OCI-LY1 (cell line): ENCODE measurements at regions not wholly inside any gene's neighbourhood (a gene's known extent, or its start where the extent isn't known, plus 50 kb on each side); places are given as distances from the start of the nearest gene placed in this dataset.

Experiments used
- H2AFZ ChIP-seq: fragments of 200-600 bp; sonication (generic), shearing (Covaris generic); 2 replicates; pipeline ENCODE4 v1.6.0; 2014; ENCODE audit warnings: antibody characterized with exemption, mild to moderate bottlenecking, low read length
- H3F3A ChIP-seq: fragments of 200-600 bp; sonication (generic), shearing (Covaris generic); 2 replicates; pipeline ENCODE4 v1.6.0; 2014; ENCODE audit warnings: mild to moderate bottlenecking, antibody characterized with exemption, low read length, moderate library complexity; ENCODE audit not compliant: insufficient read depth
- H3K27ac ChIP-seq: fragments of 200-600 bp; sonication (generic); 2 replicates; pipeline ENCODE4 v1.5.1; 2014; ENCODE audit warnings: low read length, mixed run types, mild to moderate bottlenecking, low read depth; ENCODE audit not compliant: poor library complexity, severe bottlenecking
- H3K27me3 ChIP-seq: fragments of 200-600 bp; sonication (generic); 2 replicates; pipeline ENCODE4 v1.6.0; 2014; ENCODE audit warnings: antibody characterized with exemption, mild to moderate bottlenecking, low read length, moderate library complexity; ENCODE audit not compliant: insufficient read depth
- H3K36me3 ChIP-seq: fragments of 200-600 bp; sonication (generic); 2 replicates; pipeline ENCODE4 v1.6.1; 2014; ENCODE audit warnings: mild to moderate bottlenecking, antibody characterized with exemption, low read length, moderate library complexity, mixed read lengths; ENCODE audit not compliant: insufficient read depth
- H3K4me1 ChIP-seq: fragments of 200-600 bp; sonication (generic); 2 replicates; pipeline ENCODE4 v1.5.1; 2014; ENCODE audit warnings: mild to moderate bottlenecking, low read length, moderate library complexity; ENCODE audit not compliant: insufficient read depth, severe bottlenecking
- H3K4me2 ChIP-seq: fragments of 200-600 bp; sonication (generic), shearing (Covaris generic); 2 replicates; pipeline ENCODE4 v1.6.1; 2014; ENCODE audit warnings: low read length
- H3K4me3 ChIP-seq: fragments of 200-600 bp; sonication (generic); 2 replicates; pipeline ENCODE4 v1.5.1; 2014; ENCODE audit warnings: low read length, low read depth, mild to moderate bottlenecking, mixed read lengths; ENCODE audit not compliant: poor library complexity, severe bottlenecking
- H3K79me2 ChIP-seq: fragments of 200-600 bp; shearing (Covaris generic); 2 replicates; pipeline ENCODE4 v1.6.1; 2016; ENCODE audit warnings: mixed run types, low read length, mixed read lengths; ENCODE audit not compliant: insufficient read depth
- H3K9ac ChIP-seq: fragments of 200-600 bp; sonication (generic), shearing (Covaris generic); 2 replicates; pipeline ENCODE4 v1.6.1; 2014; ENCODE audit warnings: mild to moderate bottlenecking, low read length, mixed read lengths
- H3K9me2 ChIP-seq: fragments of 200-600 bp; sonication (generic), shearing (Covaris generic); 2 replicates; pipeline ENCODE4 v1.6.1; 2014; ENCODE audit warnings: low read depth, mild to moderate bottlenecking, low read length, mixed read lengths
- H3K9me3 ChIP-seq: fragments of 200-600 bp; shearing (Covaris generic); 2 replicates; pipeline ENCODE4 v1.6.1; 2014; ENCODE audit warnings: low read length, mixed read lengths
- H4K20me1 ChIP-seq: fragments of 200-600 bp; sonication (generic), shearing (Covaris generic); 2 replicates; pipeline ENCODE4 v1.6.0; 2016; ENCODE audit warnings: mild to moderate bottlenecking, low read length; ENCODE audit not compliant: insufficient read depth
- EZH2 ChIP-seq: fragments of 200-600 bp; sonication (generic), shearing (Covaris generic); IDR thresholded peaks from 2 replicates; pipeline ENCODE4 v1.8.0; 2017; ENCODE audit warnings: borderline replicate concordance, mixed run types, mild to moderate bottlenecking, antibody characterized with exemption, low read length, moderate library complexity, mixed read lengths
- TF ChIP-seq, protein P1 (sequence below): fragments of 200-600 bp; sonication (generic), shearing (Covaris generic); IDR thresholded peaks from 2 replicates; pipeline ENCODE4 v1.5.1; 2017; ENCODE audit warnings: mild to moderate bottlenecking, antibody characterized with exemption, low read length, moderate library complexity, mixed read lengths

- peaks cover 15% of the 10 kb centered on the region for H3K4me1 ChIP-seq
- H3K4me2 ChIP-seq: no peak overlapping the region
- no peaks in the 10 kb centered on the region for H3K9me3 ChIP-seq
- H2AFZ ChIP-seq: no peak overlapping the region
- no peak overlapping the region for H3K4me3 ChIP-seq
- H3K9ac ChIP-seq: no peak overlapping the region
- no peaks in the 10 kb centered on the region for H4K20me1 ChIP-seq
- no peaks in the 10 kb centered on the region for H3F3A ChIP-seq
- no peaks in the 10 kb centered on the region for H3K79me2 ChIP-seq
- peaks cover 3% of the 10 kb centered on the region; the same call in 1 of the 2 replicates for H3K27me3 ChIP-seq
- H3K9me2 ChIP-seq: no peaks in the 10 kb centered on the region
- H3K27ac ChIP-seq: no peak overlapping the region
- H3K36me3 ChIP-seq: no peaks in the 10 kb centered on the region
- TF ChIP-seq, protein P1, sequence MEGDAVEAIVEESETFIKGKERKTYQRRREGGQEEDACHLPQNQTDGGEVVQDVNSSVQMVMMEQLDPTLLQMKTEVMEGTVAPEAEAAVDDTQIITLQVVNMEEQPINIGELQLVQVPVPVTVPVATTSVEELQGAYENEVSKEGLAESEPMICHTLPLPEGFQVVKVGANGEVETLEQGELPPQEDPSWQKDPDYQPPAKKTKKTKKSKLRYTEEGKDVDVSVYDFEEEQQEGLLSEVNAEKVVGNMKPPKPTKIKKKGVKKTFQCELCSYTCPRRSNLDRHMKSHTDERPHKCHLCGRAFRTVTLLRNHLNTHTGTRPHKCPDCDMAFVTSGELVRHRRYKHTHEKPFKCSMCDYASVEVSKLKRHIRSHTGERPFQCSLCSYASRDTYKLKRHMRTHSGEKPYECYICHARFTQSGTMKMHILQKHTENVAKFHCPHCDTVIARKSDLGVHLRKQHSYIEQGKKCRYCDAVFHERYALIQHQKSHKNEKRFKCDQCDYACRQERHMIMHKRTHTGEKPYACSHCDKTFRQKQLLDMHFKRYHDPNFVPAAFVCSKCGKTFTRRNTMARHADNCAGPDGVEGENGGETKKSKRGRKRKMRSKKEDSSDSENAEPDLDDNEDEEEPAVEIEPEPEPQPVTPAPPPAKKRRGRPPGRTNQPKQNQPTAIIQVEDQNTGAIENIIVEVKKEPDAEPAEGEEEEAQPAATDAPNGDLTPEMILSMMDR: no peak
- no peak for TF ChIP-seq EZH2
These were observed 136.4 kb downstream of the C9orf50 start for GRCh38 chr9:129484352-129485000.

DNA sequence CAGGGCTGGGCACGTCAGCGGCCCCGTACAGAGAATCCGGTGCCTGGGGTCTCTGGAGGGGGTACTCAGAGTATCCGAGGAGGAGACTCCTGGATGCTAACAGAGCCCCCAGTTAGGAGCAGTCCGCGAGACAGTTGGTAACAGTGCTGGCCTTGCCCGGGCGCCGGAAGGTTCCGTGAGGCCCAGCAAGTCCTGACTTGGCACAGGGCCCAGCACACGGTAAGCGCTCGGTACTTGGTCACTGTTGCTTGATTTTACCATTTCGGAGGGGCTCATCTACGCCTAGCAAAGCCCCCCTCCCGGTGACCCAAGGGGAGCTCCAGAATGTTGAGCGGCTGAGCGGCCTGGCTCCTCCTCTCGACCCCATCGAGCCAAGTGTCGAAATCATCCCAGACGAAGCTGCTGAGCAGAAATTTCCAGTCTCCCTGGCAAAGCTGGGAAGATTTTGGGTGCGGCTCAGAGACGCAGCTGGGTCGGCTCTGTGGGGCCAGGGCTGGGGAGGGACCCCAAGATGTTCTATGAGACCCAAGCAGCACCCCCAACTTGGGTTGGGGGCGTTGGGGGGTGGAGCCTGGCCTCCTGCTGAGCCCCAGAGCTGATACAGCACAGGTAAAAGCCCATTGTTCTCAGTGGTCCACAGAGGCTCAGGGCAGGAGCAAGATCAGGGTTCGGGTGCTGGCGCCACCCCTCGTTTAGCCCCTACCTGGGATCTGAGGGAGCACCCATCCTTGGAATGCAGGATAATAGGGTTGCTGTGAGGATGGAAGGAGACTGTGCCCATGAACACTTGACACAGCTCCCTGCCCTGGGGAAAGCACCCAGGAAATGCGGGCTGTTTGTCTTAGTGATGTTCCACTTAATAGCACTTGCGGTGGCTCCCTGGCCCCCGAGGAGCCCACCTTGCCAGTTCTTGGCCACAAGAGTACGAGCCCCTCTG is 137.2 kb downstream of the C9orf50 start:
- Histone ChIP-seq H3K9ac (no peak overlapping the region), H3F3A (no peaks in the 10 kb centered on the region), H3K9me2 (no peaks in the 10 kb centered on the region), H3K4me1 (peaks cover 10% of the 10 kb centered on the region), H3K4me2 (no peak overlapping the region), H4K20me1 (no peaks in the 10 kb centered on the region), H3K36me3 (no peaks in the 10 kb centered on the region), H3K9me3 (no peaks in the 10 kb centered on the region), H3K79me2 (no peaks in the 10 kb centered on the region), H3K4me3 (no peak overlapping the region), H2AFZ (no peak overlapping the region), H3K27ac (no peak overlapping the region), H3K27me3 (peaks cover 3% of the 10 kb centered on the region; the same call in 1 of the 2 replicates)
- no peak for TF ChIP-seq EZH2
- TF ChIP-seq, protein P1: no peak

GRCh38 chr9:129482521-129483414 is 138.1 kb downstream of the C9orf50 start:
- Histone ChIP-seq H3K9ac (no peak overlapping the region), H3K79me2 (no peaks in the 10 kb centered on the region), H3K27ac (no peak overlapping the region), H3K4me1 (peaks cover under 1% of the 10 kb centered on the region), H3K27me3 (peaks cover 3% of the 10 kb centered on the region; the same call in 1 of the 2 replicates), H3F3A (no peaks in the 10 kb centered on the region), H3K4me2 (no peak overlapping the region), H2AFZ (no peak overlapping the region), H4K20me1 (no peaks in the 10 kb centered on the region), H3K4me3 (no peak overlapping the region), H3K36me3 (no peaks in the 10 kb centered on the region), H3K9me3 (no peaks in the 10 kb centered on the region), H3K9me2 (no peaks in the 10 kb centered on the region)
- TF ChIP-seq EZH2: no peak
- TF ChIP-seq, protein P1: no peak
